Chondrocyte (in vitro differentiated cells): ENCODE measurements at regions not wholly inside any gene's neighbourhood (a gene's known extent, or its start where the extent isn't known, plus 50 kb on each side); places are given as distances from the start of the nearest gene placed in this dataset.

Source experiments
- DNase-seq: peaks from one replicate; pipeline ENCODE4 v3.0.0; 2021; ENCODE audit warnings: mixed read lengths, low spot score
- H3K27ac Mint-ChIP-seq: one replicate; pipeline ENCODE4 v1.8.0; 2021; ENCODE audit warnings: mild to moderate bottlenecking, moderate library complexity, mixed read lengths; ENCODE audit not compliant: unreplicated experiment
- H3K27me3 Mint-ChIP-seq: 2 replicates; pipeline ENCODE4 v1.8.0; 2021; ENCODE audit warnings: low read depth, mixed read lengths
- H3K36me3 Mint-ChIP-seq: 2 replicates; pipeline ENCODE4 v1.8.0; 2021; ENCODE audit warnings: low read depth, mixed read lengths
- H3K4me1 Mint-ChIP-seq: 2 replicates; pipeline ENCODE4 v1.8.0; 2021; ENCODE audit warnings: low read depth, mild to moderate bottlenecking, mixed read lengths
- H3K4me3 Mint-ChIP-seq: one replicate; pipeline ENCODE4 v1.8.0; 2021; ENCODE audit warnings: mild to moderate bottlenecking, moderate library complexity, mixed read lengths; ENCODE audit not compliant: unreplicated experiment
- H3K9me3 Mint-ChIP-seq: 2 replicates; pipeline ENCODE4 v1.8.0; 2021; ENCODE audit warnings: low read depth, mixed read lengths
- TF ChIP-seq, protein P1 (sequence below): fragments of 200-600 bp; sonication (generic); IDR thresholded peaks from 2 replicates; pipeline ENCODE4 v1.5.0; 2021; ENCODE audit warnings: antibody characterized with exemption, mild to moderate bottlenecking, moderate library complexity

DNA sequence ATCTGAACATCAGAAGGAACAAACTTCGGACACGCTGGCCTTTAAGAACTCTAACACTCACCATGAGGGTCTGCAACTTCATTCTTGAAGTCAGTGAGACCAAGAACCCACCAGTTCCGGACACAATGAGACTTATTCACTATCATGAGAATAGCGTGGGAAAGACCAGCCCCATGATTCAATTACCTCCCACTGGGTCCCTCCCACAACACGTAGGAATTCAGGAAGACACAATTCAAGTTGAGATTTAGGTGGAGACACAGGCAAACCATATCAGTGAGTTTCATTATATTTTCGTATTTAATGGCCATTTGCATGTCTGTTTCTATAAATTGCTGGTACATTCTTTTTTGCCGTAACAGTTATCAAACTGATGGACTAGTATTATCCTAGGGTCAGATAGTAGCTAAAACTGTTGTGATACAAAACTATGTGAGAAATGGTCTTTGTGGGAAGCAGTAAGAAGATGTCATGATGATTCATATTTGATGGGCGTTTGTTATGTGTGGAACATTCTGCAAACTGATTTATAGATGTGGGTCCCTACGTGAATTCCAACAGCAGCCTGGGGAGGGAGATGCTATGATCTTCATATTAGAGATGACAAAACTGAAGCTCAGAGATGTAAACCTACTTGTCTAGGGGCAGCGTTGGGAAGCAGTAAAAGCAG lies 282.4 kb upstream of the TMEM132C start:
- H3K4me1 Mint-ChIP-seq, result peaks cover 12% of the 10 kb centered on the region
- no peak for DNase-seq
- no peak overlapping the region for H3K27ac Mint-ChIP-seq
- H3K9me3 Mint-ChIP-seq, result no peaks in the 10 kb centered on the region
- TF ChIP-seq, protein P1, sequence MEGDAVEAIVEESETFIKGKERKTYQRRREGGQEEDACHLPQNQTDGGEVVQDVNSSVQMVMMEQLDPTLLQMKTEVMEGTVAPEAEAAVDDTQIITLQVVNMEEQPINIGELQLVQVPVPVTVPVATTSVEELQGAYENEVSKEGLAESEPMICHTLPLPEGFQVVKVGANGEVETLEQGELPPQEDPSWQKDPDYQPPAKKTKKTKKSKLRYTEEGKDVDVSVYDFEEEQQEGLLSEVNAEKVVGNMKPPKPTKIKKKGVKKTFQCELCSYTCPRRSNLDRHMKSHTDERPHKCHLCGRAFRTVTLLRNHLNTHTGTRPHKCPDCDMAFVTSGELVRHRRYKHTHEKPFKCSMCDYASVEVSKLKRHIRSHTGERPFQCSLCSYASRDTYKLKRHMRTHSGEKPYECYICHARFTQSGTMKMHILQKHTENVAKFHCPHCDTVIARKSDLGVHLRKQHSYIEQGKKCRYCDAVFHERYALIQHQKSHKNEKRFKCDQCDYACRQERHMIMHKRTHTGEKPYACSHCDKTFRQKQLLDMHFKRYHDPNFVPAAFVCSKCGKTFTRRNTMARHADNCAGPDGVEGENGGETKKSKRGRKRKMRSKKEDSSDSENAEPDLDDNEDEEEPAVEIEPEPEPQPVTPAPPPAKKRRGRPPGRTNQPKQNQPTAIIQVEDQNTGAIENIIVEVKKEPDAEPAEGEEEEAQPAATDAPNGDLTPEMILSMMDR, result no peak
- no peak overlapping the region for H3K4me3 Mint-ChIP-seq
- no peaks in the 10 kb centered on the region for H3K36me3 Mint-ChIP-seq
- H3K27me3 Mint-ChIP-seq, result peaks cover 2% of the 10 kb centered on the region

DNA sequence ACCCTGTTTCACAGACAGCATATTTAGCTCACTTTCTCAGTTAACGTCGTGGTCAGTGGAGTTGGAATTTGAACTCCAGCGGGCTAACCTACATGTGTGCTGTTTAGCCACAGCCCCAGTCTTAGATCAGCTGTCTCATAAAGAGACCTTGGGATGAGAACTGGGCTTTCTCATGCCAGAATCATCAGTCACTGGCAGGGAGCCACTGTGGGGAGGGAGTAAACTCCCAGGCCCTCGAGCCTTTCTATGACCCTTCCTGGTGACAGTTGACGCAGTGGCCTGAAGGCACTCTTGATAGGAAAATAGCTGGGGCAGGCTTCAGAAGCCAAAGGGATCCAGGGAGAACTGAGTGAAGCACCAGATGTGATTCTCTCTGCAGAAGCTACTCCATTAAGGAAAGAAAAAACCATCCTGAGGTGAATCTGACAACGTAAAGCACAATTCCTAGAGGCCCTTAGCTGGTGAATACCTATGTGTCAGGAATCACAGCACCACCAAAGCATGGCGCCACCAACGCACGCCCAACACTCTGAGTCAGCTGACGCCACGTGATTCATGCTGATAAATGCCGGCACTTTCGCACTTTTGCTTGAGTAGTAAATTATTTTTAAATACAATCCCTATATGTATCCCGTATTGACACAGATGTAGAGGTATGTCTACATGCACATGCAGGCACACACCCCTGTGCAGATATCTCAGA lies 279.6 kb upstream of the TMEM132C start:
- Mint-ChIP-seq H3K9me3 (no peaks in the 10 kb centered on the region), H3K27me3 (peaks cover 2% of the 10 kb centered on the region), H3K27ac (no peak overlapping the region), H3K36me3 (no peaks in the 10 kb centered on the region), H3K4me3 (no peak overlapping the region), H3K4me1 (peaks cover 12% of the 10 kb centered on the region)
- TF ChIP-seq, protein P1, result no peak
- no peak for DNase-seq

DNA sequence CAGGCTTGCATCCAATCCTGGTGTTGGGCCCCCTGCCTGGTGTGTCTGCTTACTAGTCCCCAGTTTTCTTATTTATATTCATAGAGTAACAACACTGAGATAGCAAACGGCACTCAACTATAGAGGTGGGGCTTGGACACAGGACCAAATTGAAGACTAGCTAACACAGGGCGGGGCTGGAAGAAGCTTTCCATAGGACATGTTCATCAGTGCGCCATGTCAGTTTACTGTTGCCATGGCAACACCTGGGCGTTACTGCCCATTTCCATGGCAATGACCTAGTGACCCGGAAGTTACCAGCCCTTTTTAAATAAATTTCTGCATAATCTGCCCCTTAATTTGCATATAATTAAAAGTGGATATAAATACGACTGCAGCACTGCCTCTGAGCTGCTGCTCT lies 275.5 kb upstream of the TMEM132C start:
- peaks cover 4% of the 10 kb centered on the region for H3K4me1 Mint-ChIP-seq
- TF ChIP-seq, protein P1, result no peak
- peaks cover 7% of the 10 kb centered on the region for H3K27me3 Mint-ChIP-seq
- H3K36me3 Mint-ChIP-seq, result no peaks in the 10 kb centered on the region
- no peak overlapping the region for H3K27ac Mint-ChIP-seq
- H3K9me3 Mint-ChIP-seq, result no peaks in the 10 kb centered on the region
- no peak for DNase-seq
- H3K4me3 Mint-ChIP-seq, result no peak overlapping the region

GRCh38 chr12:127998988-127999387 lies 268.0 kb upstream of the TMEM132C start:
- TF ChIP-seq, protein P1, result no peak
- Mint-ChIP-seq H3K27me3 (peaks cover 1% of the 10 kb centered on the region), H3K36me3 (no peaks in the 10 kb centered on the region), H3K9me3 (no peaks in the 10 kb centered on the region), H3K4me1 (peaks cover 11% of the 10 kb centered on the region), H3K4me3 (no peak overlapping the region), H3K27ac (no peak overlapping the region)
- DNase-seq, result no peak

DNA sequence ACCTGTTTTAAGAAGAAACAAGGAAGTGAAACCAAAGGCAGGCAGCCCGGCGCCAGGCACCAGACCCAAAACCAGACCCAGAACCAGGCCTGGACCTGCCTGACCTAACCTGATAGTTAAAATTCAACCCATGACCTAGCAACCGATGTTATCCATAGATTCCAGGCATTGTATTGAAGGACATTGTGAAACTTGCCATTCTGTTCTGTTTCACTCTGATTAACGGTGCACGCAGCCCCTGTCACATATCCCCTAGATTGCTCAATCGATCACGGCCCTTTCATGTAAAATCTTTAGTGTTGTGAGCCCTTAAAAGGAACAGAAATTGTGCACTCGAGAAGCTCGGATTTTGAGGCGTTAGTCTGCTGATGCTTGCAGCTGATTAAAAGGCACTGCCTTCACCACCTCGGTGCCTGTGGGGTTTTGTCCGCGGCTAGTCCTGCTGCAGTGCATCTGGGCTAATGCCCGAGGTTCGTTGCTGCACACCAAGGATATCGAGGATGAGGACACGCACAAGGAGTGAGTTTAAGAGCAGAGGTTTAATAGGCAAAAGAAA lies 262.5 kb upstream of the TMEM132C start:
- TF ChIP-seq, protein P1, result no peak
- no peak overlapping the region for H3K4me3 Mint-ChIP-seq
- no peak for DNase-seq
- no peak overlapping the region for H3K27ac Mint-ChIP-seq
- peaks cover 33% of the 10 kb centered on the region for H3K4me1 Mint-ChIP-seq
- H3K27me3 Mint-ChIP-seq, result no peaks in the 10 kb centered on the region
- peaks cover 1% of the 10 kb centered on the region for H3K36me3 Mint-ChIP-seq
- H3K9me3 Mint-ChIP-seq, result no peaks in the 10 kb centered on the region
